Muscle of leg (tissue), 3 donors: ENCODE measurements at regions not wholly inside any gene's neighbourhood (a gene's known extent, or its start where the extent isn't known, plus 50 kb on each side); places are given as distances from the start of the nearest gene placed in this dataset.
"Not testable (repeated sequence)": the region's sequence is repeated elsewhere in the genome, so short reads cannot be mapped to it uniquely, and the experiment has no call there.

ENCODE experiments used
- DNase-seq: peaks from one replicate; pipeline ENCODE4 v3.0.0; 2013
- H3K27ac ChIP-seq: one replicate; pipeline ENCODE4 v1.5.1; 2013; ENCODE audit warnings: mild to moderate bottlenecking, low read length, control low read depth
- H3K27me3 ChIP-seq: one replicate; pipeline ENCODE4 v1.6.1; 2013; ENCODE audit warnings: low read length; ENCODE audit not compliant: control insufficient read depth, insufficient read depth
- H3K36me3 ChIP-seq: one replicate; pipeline ENCODE4 v1.6.1; 2013; ENCODE audit warnings: low read length; ENCODE audit not compliant: control insufficient read depth, insufficient read depth
- H3K4me1 ChIP-seq: one replicate; pipeline ENCODE4 v1.6.1; 2013; ENCODE audit warnings: low read length; ENCODE audit not compliant: control insufficient read depth, insufficient read depth
- H3K4me3 ChIP-seq: one replicate; pipeline ENCODE4 v1.5.1; 2013; ENCODE audit warnings: low read length, control low read depth
- H3K9me3 ChIP-seq: replicated peaks from 2 replicates; pipeline ENCODE4 v1.6.1; 2013; ENCODE audit warnings: low read depth, low read length; ENCODE audit not compliant: control insufficient read depth
- WGBS: methylation state at CpG from one replicate; pipeline ENCODE4 v1.1.5; 2013; ENCODE audit warnings: missing lambda C conversion rate; ENCODE audit not compliant: insufficient coverage; 5-methylcytosine and 5-hydroxymethylcytosine counted together

DNA sequence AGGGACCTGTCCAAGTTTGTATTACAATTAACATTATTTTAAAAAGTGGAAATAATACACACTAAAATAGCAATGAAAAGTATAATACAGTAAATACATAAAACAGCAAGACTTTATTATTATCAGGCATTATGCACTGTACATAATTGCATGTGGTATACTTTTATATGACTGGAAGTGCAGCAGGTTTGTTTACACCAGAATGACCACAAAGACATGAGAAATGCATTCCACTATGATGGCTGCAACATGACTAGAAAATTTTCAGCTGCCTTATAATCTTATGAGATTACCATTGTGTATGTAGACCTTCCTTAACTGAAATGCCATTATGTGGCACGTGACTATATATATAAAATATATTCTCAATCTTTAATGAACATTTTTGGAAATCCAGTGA, 1699.6 kb downstream of the KCNT2 start:
- H3K9me3 ChIP-seq: no peaks in the 10 kb centered on the region
- no peaks in the 10 kb centered on the region for H3K27me3 ChIP-seq
- no peak overlapping the region for H3K27ac ChIP-seq
- DNase-seq: no peak
- H3K4me1 ChIP-seq: no peaks in the 10 kb centered on the region
- no peak overlapping the region for H3K4me3 ChIP-seq
- no CpG with 5 or more reads among the region's 1 CpG for WGBS
- no peaks in the 10 kb centered on the region for H3K36me3 ChIP-seq

GRCh38 chr1:194903524-194903923, 1704.7 kb downstream of the KCNT2 start:
- Histone ChIP-seq H3K4me3 (no peak overlapping the region), H3K4me1 (no peaks in the 10 kb centered on the region), H3K9me3 (no peaks in the 10 kb centered on the region), H3K36me3 (no peaks in the 10 kb centered on the region), H3K27ac (no peak overlapping the region), H3K27me3 (no peaks in the 10 kb centered on the region)
- no peak for DNase-seq
- 100% methylated on average over 1 of the region's 4 CpGs for WGBS

GRCh38 chr1:194889310-194889709, 1702.9 kb upstream of the B3GALT2 start:
- Histone ChIP-seq H3K27me3 (no peaks in the 10 kb centered on the region), H3K9me3 (peaks cover 2% of the 10 kb centered on the region), H3K4me1 (no peaks in the 10 kb centered on the region), H3K27ac (no peak overlapping the region), H3K36me3 (no peaks in the 10 kb centered on the region), H3K4me3 (no peak overlapping the region)
- 84% methylated on average over 3 of the region's 3 CpGs for WGBS
- DNase-seq: no peak

DNA sequence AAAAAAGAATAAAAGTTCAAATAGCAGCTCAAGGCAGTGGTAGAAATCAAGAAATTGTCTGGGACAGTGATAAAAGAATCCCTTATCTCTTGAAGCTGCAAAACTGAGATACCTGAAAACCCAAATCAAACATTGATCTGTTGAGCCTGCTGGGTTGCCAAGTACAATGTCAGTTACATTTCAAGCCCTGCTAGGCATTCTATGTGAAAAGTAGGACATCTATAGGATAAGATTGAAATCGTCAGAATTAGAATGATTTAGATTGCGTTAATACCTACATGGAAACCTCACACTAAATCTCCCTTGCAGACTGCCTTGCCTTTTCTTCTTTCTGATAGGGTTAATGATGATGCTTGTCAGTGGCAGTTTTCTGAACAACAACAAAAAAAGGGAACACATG, 1684.4 kb upstream of the B3GALT2 start:
- DNase-seq: no peak
- no peaks in the 10 kb centered on the region for H3K9me3 ChIP-seq
- no peaks in the 10 kb centered on the region for H3K4me1 ChIP-seq
- no peaks in the 10 kb centered on the region for H3K36me3 ChIP-seq
- H3K4me3 ChIP-seq: no peak overlapping the region
- WGBS: no CpG with 5 or more reads among the region's 2 CpGs
- H3K27ac ChIP-seq: no peak overlapping the region
- no peaks in the 10 kb centered on the region for H3K27me3 ChIP-seq

DNA sequence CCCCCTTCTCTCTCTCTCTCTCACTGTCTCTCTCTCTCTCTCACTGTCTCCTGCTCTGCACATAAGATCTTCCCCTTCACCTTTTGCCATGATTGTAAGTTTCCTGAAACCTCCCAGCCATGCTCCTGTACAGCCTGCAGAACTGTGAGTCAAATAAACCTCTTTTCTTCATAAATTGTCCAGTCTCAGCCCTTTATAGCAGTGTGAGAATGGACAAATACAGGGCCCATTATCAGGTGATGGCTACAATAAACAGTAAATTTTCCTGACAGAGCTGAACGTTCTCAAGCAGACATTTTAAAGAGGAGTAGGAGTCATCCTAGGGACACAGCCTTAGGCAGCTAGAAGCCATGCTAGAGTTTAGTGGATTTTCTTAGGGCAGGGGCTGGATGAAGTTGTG, 1679.7 kb upstream of the B3GALT2 start:
- Histone ChIP-seq H3K27me3 (no peaks in the 10 kb centered on the region), H3K9me3 (peaks cover 2% of the 10 kb centered on the region), H3K36me3 (no peaks in the 10 kb centered on the region), H3K27ac (no peak overlapping the region), H3K4me3 (no peak overlapping the region), H3K4me1 (no peaks in the 10 kb centered on the region)
- 25% methylated on average over 1 of the region's 1 CpG for WGBS
- no peak for DNase-seq

DNA sequence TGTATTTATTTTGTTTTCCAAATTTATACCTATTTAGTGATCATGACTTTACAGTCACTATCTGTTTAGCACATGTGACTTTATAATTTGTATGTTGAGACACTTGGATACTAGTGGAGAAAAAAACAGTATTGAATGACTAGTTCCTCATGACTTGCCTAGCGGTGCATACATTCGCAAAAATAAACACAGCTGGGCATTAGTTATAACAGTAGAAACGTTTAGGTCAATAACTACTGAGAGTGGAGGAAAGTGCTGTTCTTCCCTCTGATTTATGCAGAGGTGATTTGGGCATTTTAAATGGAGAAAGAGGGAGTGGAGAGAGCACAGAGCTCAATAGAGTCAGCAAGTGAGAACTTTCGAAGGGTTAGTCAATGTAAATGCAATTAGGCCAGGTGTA, 1679.0 kb upstream of the B3GALT2 start:
- H3K27ac ChIP-seq: no peak overlapping the region
- 15% methylated on average over 2 of the region's 4 CpGs for WGBS
- H3K4me1 ChIP-seq: no peaks in the 10 kb centered on the region
- no peak for DNase-seq
- no peaks in the 10 kb centered on the region for H3K27me3 ChIP-seq
- no peaks in the 10 kb centered on the region for H3K36me3 ChIP-seq
- no peak overlapping the region for H3K4me3 ChIP-seq
- peaks cover 2% of the 10 kb centered on the region for H3K9me3 ChIP-seq

DNA sequence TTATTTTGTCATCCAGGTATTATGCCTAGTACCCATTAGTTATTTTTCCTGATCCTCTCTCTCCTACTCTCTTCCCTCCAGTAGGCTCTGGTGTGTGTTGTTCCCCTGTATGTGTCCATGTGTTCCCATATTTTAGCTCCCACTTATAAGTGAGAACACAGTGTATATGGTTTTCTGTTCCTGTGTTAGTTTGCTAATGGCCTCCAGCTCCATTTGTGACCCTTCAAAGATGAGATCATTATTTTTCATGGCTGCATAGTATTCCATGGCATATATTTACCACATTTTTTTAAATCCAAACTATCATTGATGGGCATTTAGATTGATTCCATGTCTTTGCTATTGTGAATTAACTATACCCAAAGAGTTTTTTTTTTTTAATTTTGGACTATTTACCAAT, 1675.7 kb upstream of the B3GALT2 start:
- no peaks in the 10 kb centered on the region for H3K36me3 ChIP-seq
- peaks cover 2% of the 10 kb centered on the region for H3K9me3 ChIP-seq
- no peak overlapping the region for H3K4me3 ChIP-seq
- no peak for DNase-seq
- no peaks in the 10 kb centered on the region for H3K27me3 ChIP-seq
- H3K27ac ChIP-seq: no peak overlapping the region
- H3K4me1 ChIP-seq: no peaks in the 10 kb centered on the region

DNA sequence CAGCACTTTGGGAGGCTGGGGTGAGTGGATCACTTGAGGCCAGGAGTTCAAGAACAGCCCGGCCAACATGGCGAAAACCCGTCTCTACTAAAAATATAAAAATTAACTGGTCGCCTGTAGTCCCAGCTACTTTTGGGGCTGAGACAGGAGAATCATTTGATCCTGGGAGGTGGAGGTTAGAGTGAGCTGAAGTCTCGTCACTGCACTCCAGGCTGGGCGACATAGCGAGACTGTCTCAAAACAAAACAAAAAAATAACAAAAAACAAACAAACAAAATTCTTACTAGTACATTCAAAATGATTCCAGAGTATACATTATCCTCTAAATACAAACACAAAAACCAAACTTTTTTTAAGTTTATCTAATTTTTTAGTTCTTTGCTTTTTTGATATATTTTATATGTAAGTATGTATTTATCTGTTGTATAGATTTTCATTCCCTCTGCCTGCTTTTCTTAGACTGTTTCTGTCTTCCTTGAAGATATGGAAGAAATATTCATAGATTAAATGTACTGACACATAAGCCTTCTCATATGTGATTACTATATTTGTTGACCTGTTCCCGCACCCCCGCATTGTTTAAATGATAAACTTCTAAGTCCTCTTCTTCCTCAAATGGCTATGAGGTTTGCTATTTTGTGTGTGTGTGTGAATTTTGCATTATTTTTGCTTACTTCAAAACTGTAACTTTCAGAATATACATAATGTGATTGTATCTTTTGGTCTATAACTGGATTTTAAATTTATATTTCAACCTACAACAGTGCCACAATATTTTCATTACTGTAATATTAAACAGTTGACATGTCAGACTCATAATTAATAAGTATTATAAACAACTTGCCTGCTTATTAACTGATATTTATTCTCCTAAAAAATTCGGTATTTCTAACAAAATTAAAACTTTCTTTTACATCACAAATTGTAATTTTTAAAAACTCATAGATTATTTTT, 1674.1 kb upstream of the B3GALT2 start:
- Histone ChIP-seq H3K4me3 (no peak overlapping the region), H3K4me1 (no peaks in the 10 kb centered on the region), H3K27me3 (no peaks in the 10 kb centered on the region), H3K9me3 (peaks cover 2% of the 10 kb centered on the region), H3K27ac (no peak overlapping the region), H3K36me3 (no peaks in the 10 kb centered on the region)
- no peak for DNase-seq
- no CpG with 5 or more reads among the region's 10 CpGs for WGBS

- 95% methylated on average over 9 of the region's 17 CpGs for WGBS
- not testable (repeated sequence) for H3K27me3 ChIP-seq, H3K36me3 ChIP-seq, DNase-seq, H3K27ac ChIP-seq, H3K9me3 ChIP-seq, H3K4me3 ChIP-seq, H3K4me1 ChIP-seq
Measured at GRCh38 chr1:194859481-194860154, 1673.2 kb upstream of the B3GALT2 start.

GRCh38 chr1:194858811-194859480, 1672.5 kb upstream of the B3GALT2 start:
- H3K27ac ChIP-seq, DNase-seq, H3K4me1 ChIP-seq, H3K27me3 ChIP-seq, H3K4me3 ChIP-seq, H3K9me3 ChIP-seq, H3K36me3 ChIP-seq: not testable (repeated sequence)
- WGBS: 99% methylated on average over 27 of the region's 39 CpGs
